Brain microvascular endothelial cell (primary cell): ENCODE measurements at regions not wholly inside any gene's neighbourhood (a gene's known extent, or its start where the extent isn't known, plus 50 kb on each side); places are given as distances from the start of the nearest gene placed in this dataset.

Experiments
- DNase-seq: peaks from one replicate; pipeline ENCODE4 v3.0.0-alpha.2; 2020
- H3K27ac ChIP-seq: fragments of 250-450 bp; sonication (Bioruptor Pico); 2 replicates; pipeline ENCODE4 v1.5.1; 2020; ENCODE audit warnings: mild to moderate bottlenecking, moderate library complexity
- H3K27me3 ChIP-seq: fragments of 250-450 bp; sonication (Bioruptor Pico); replicated peaks from 2 replicates; pipeline ENCODE4 v1.5.1; 2020; ENCODE audit warnings: mild to moderate bottlenecking
- H3K36me3 ChIP-seq: fragments of 250-450 bp; sonication (Bioruptor Pico); replicated peaks from 2 replicates; pipeline ENCODE4 v1.5.1; 2020; ENCODE audit warnings: mild to moderate bottlenecking
- H3K4me3 ChIP-seq: 2 replicates; pipeline ENCODE4 v1.5.1; 2011; ENCODE audit warnings: low read depth, mild to moderate bottlenecking, control low read depth, low read length, moderate library complexity
- CTCF ChIP-seq: IDR thresholded peaks from 2 replicates; pipeline ENCODE4 v1.5.1; 2011; ENCODE audit warnings: low read depth, mild to moderate bottlenecking, moderate library complexity, low read length, control low read depth, inconsistent platforms; ENCODE audit errors: missing control alignments
- in situ Hi-C: cut with HindIII; loops from 2 replicates; pipeline ENCODE4 v1.10.0; 2017; ENCODE audit warnings: low sequenced_read_pairs, low pct_ligation_motif_present

- TF ChIP-seq CTCF = no peak
- no peak for DNase-seq
- Histone ChIP-seq H3K36me3 (no peaks in the 10 kb centered on the region), H3K27ac (no peak overlapping the region), H3K27me3 (no peaks in the 10 kb centered on the region), H3K4me3 (no peak overlapping the region)
- in situ Hi-C loops = no loop called here
Measured at GRCh38 chr5:87877023-87877422, 391.6 kb downstream of the TMEM161B start.

DNA sequence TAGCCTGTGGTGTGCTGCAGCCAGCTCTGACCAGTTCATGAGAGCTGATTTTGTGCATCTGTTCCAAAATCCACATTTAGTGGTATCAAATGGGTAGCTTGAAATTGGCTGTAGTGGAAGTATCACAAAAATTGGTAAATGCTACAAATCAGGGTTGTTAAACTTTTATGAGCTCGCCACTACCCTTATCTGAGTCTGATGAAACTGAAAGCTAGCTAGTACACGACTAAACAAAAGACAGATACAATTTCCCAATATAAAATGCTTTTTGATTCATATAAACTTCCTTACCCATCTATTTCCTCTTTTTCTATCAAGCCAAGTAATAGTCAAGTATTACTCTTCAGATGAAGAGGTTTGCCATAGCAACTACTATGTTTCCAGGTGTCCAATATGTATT lies 392.0 kb downstream of the TMEM161B start:
- no peak for TF ChIP-seq CTCF
- no peaks in the 10 kb centered on the region for H3K27me3 ChIP-seq
- H3K36me3 ChIP-seq = no peaks in the 10 kb centered on the region
- H3K4me3 ChIP-seq = no peak overlapping the region
- no peak overlapping the region for H3K27ac ChIP-seq
- in situ Hi-C loops = no loop called here
- no peak for DNase-seq

DNA sequence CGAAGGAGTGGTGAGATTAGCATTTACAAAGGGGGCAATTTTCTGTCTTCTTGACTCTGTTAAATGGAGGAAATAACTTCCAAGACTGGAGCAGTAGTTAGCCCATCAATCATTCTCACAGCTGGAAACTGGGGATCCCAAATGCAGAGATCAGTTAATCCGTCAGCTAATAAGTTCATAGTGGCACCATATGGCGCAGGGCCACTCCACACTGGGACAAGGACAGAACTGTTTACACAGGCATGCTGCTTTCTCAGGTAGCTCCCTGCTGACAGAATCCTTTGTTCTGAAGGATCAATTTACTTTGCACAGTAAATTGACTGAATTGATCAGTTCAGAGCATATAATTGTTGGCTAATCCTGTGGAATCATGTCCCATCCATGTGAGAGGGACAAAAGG lies 395.7 kb downstream of the TMEM161B start:
- Histone ChIP-seq H3K4me3 (no peak overlapping the region), H3K27me3 (no peaks in the 10 kb centered on the region), H3K27ac (no peak overlapping the region), H3K36me3 (no peaks in the 10 kb centered on the region)
- in situ Hi-C loops = no loop called here
- DNase-seq = no peak
- TF ChIP-seq CTCF = no peak

DNA sequence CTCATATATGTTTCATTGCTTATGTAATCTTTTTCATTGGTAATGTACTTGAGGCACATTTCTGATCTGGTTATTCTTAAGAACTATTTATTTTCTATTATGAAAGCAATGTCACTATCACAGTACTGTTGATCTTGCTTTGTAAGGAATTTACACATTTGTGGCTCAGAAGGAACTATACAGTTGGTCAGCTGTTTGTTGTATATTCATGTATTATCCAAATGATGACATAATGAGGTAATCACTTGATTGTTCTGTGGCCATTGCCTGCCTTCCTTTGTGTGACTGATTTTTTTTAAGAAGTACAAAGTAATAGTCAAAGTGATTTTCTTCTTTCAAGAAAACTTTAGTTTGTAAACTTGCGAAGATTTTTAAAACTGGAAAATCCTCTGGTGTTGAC lies 399.9 kb downstream of the TMEM161B start:
- Histone ChIP-seq H3K27ac (no peak overlapping the region), H3K4me3 (no peak overlapping the region), H3K36me3 (no peaks in the 10 kb centered on the region), H3K27me3 (no peaks in the 10 kb centered on the region)
- no peak for DNase-seq
- TF ChIP-seq CTCF = no peak
- in situ Hi-C loops = no loop called here

GRCh38 chr5:87867281-87867680 lies 401.4 kb downstream of the TMEM161B start:
- in situ Hi-C loops = no loop called here
- no peak overlapping the region for H3K4me3 ChIP-seq
- DNase-seq = no peak
- no peaks in the 10 kb centered on the region for H3K36me3 ChIP-seq
- TF ChIP-seq CTCF = no peak
- no peak overlapping the region for H3K27ac ChIP-seq
- H3K27me3 ChIP-seq = no peaks in the 10 kb centered on the region

DNA sequence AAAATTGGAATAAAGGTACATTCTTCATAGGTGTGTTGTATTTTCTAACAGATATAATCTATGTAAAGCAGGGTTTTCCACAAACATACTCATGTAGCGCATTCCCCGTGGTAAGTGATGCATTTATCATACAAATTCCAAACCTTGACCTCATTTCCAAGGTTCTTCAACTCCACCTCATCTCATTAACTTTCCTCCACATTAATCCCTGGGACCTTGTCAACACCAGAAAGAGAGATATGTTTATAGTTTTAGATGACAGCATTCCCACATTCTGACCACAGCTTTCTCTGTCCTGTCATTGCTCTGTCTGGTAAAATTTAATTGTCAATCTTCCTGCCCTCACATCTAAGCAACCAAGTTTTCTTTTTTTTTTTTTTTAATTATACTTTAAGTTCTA lies 415.1 kb downstream of the TMEM161B start:
- H3K4me3 ChIP-seq = no peak overlapping the region
- H3K27me3 ChIP-seq = no peaks in the 10 kb centered on the region
- H3K36me3 ChIP-seq = no peaks in the 10 kb centered on the region
- H3K27ac ChIP-seq = no peak overlapping the region
- no peak for TF ChIP-seq CTCF
- no peak for DNase-seq
- in situ Hi-C loops = no loop called here
